ENCODE measurements at regions not wholly inside any gene's neighbourhood (a gene's known extent, or its start where the extent isn't known, plus 50 kb on each side); places are given as distances from the start of the nearest gene placed in this dataset.
"Not testable (repeated sequence)": the region's sequence is repeated elsewhere in the genome, so short reads cannot be mapped to it uniquely, and the experiment has no call there.

DNA sequence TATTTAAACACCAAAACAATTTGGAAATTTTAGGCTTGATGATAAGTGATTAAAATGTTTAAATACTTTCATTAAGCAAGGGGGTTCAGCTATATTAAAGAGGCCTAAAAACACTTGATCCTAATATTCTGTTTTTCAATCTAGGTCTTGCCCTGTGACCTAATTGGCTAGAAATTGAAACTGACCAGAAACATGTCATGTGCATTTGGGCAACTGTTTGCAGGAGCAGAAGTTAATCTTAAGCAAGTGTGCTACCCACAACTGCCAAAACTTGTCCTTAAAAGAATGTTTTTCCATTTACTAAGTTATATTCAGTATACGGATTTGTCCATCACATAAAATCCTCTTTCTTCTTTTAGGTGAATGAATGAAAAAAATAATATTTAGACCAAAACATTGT, 167.3 kb downstream of the PPP1R3A start:
- no peaks in the 10 kb centered on the region for H3K79me2 ChIP-seq (replicated peaks; ENCODE audit: insufficient read depth, low read length)
- no peaks in the 10 kb centered on the region for H3K9me3 ChIP-seq (ENCODE audit: low read length)
- H4K20me1 ChIP-seq (ENCODE audit: insufficient read depth) = no peaks in the 10 kb centered on the region
- no peak overlapping the region for H3K4me3 ChIP-seq (ENCODE audit: low read length)
- H3K27ac ChIP-seq (ENCODE audit: low read length) = no peak overlapping the region
- TF ChIP-seq TAF1 (IDR thresholded peaks at IDR 0.05; ENCODE audit: low read depth) (no peak), POLR2AphosphoS5 (IDR thresholded peaks at IDR 0.05) (no peak), MXI1 (conservative IDR thresholded peaks at IDR 0.05; ENCODE audit: poor library complexity, severe bottlenecking) (no peak), EP300 (conservative IDR thresholded peaks at IDR 0.05; ENCODE audit: poor library complexity, severe bottlenecking) (no peak), REST (IDR thresholded peaks at IDR 0.05; ENCODE audit: borderline replicate concordance) (no peak), EZH2 (IDR thresholded peaks at IDR 0.05; ENCODE audit: borderline replicate concordance, insufficient read depth, low read length, poor library complexity, severe bottlenecking) (no peak), SMC3 (conservative IDR thresholded peaks at IDR 0.05; ENCODE audit: poor library complexity) (no peak), RAD21 (conservative IDR thresholded peaks at IDR 0.05) (no peak), CTCF (IDR thresholded peaks at IDR 0.05; ENCODE audit: poor library complexity, severe bottlenecking) (no peak)
- H3K4me2 ChIP-seq (ENCODE audit: low read length) = no peak overlapping the region
- no peaks in the 10 kb centered on the region for H3K9me2 ChIP-seq (ENCODE audit: insufficient read depth, low read length)
- no peaks in the 10 kb centered on the region for H3K27me3 ChIP-seq (ENCODE audit: insufficient read depth, low read depth, low read length)
- no peaks in the 10 kb centered on the region for H3K36me3 ChIP-seq (ENCODE audit: insufficient read depth, low read length)
- no peak overlapping the region for H2AFZ ChIP-seq (ENCODE audit: low read depth, low read length)
- no peak overlapping the region for H3K9ac ChIP-seq (ENCODE audit: low read length)
- H3F3A ChIP-seq (ENCODE audit: insufficient read depth, low read length, poor library complexity, severe bottlenecking) = no peaks in the 10 kb centered on the region

- H3F3A ChIP-seq (ENCODE audit: insufficient read depth, low read length, poor library complexity, severe bottlenecking); H3K4me2 ChIP-seq (ENCODE audit: low read length); H3K79me2 ChIP-seq (replicated peaks; ENCODE audit: insufficient read depth, low read length); H3K9me3 ChIP-seq (ENCODE audit: low read length); H3K9ac ChIP-seq (ENCODE audit: low read length); H3K4me3 ChIP-seq (ENCODE audit: low read length); H4K20me1 ChIP-seq (ENCODE audit: insufficient read depth); H3K27me3 ChIP-seq (ENCODE audit: insufficient read depth, low read depth, low read length); H3K36me3 ChIP-seq (ENCODE audit: insufficient read depth, low read length); H3K27ac ChIP-seq (ENCODE audit: low read length); H3K9me2 ChIP-seq (ENCODE audit: insufficient read depth, low read length); H2AFZ ChIP-seq (ENCODE audit: low read depth, low read length): not testable (repeated sequence)
These were observed 170.4 kb downstream of the PPP1R3A start for GRCh38 chr7:113748385-113748784.

- not testable (repeated sequence) for H3K4me3 ChIP-seq (ENCODE audit: low read length); H2AFZ ChIP-seq (ENCODE audit: low read depth, low read length); H3K27me3 ChIP-seq (ENCODE audit: insufficient read depth, low read depth, low read length); H3K4me2 ChIP-seq (ENCODE audit: low read length); H3K79me2 ChIP-seq (replicated peaks; ENCODE audit: insufficient read depth, low read length); H3K27ac ChIP-seq (ENCODE audit: low read length); H3K36me3 ChIP-seq (ENCODE audit: insufficient read depth, low read length); H3K9me2 ChIP-seq (ENCODE audit: insufficient read depth, low read length); H3K9me3 ChIP-seq (ENCODE audit: low read length); H3F3A ChIP-seq (ENCODE audit: insufficient read depth, low read length, poor library complexity, severe bottlenecking); H4K20me1 ChIP-seq (ENCODE audit: insufficient read depth); H3K9ac ChIP-seq (ENCODE audit: low read length)
These were observed 175.8 kb downstream of the PPP1R3A start for GRCh38 chr7:113742946-113743431.
